Ishikawa (cell line): ENCODE measurements at regions not wholly inside any gene's neighbourhood (a gene's known extent, or its start where the extent isn't known, plus 50 kb on each side); places are given as distances from the start of the nearest gene placed in this dataset.

Experiments
- CEBPB ChIP-seq: IDR thresholded peaks from 2 replicates; pipeline ENCODE4 v1.6.1; 2012
- CREB1 ChIP-seq: IDR thresholded peaks from 2 replicates; pipeline ENCODE4 v1.6.1; 2012; ENCODE audit warnings: low read depth
- EGR1 ChIP-seq: IDR thresholded peaks from 2 replicates; pipeline ENCODE4 v1.6.1; 2012
- EP300 ChIP-seq: IDR thresholded peaks from 2 replicates; pipeline ENCODE4 v1.6.1; 2012; ENCODE audit warnings: borderline replicate concordance
- FOXM1 ChIP-seq: IDR thresholded peaks from 2 replicates; pipeline ENCODE4 v1.6.1; 2012; ENCODE audit warnings: low read depth, borderline replicate concordance
- NFIC ChIP-seq: IDR thresholded peaks from 2 replicates; pipeline ENCODE4 v1.6.1; 2012
- RAD21 ChIP-seq: IDR thresholded peaks from 2 replicates; pipeline ENCODE4 v1.6.1; 2012; ENCODE audit warnings: low read depth
- TAF1 ChIP-seq: IDR thresholded peaks from 2 replicates; pipeline ENCODE4 v1.6.1; 2012; ENCODE audit warnings: low read depth, mild to moderate bottlenecking
- TCF12 ChIP-seq: IDR thresholded peaks from 2 replicates; pipeline ENCODE4 v1.6.1; 2012; ENCODE audit warnings: low read depth
- TEAD4 ChIP-seq: IDR thresholded peaks from 2 replicates; pipeline ENCODE4 v1.6.1; 2012
- YY1 ChIP-seq: IDR thresholded peaks from 2 replicates; pipeline ENCODE4 v1.6.1; 2012; ENCODE audit warnings: low read depth
- TF ChIP-seq, protein P1 (sequence below): IDR thresholded peaks from 2 replicates; pipeline ENCODE4 v1.6.1; 2012

DNA sequence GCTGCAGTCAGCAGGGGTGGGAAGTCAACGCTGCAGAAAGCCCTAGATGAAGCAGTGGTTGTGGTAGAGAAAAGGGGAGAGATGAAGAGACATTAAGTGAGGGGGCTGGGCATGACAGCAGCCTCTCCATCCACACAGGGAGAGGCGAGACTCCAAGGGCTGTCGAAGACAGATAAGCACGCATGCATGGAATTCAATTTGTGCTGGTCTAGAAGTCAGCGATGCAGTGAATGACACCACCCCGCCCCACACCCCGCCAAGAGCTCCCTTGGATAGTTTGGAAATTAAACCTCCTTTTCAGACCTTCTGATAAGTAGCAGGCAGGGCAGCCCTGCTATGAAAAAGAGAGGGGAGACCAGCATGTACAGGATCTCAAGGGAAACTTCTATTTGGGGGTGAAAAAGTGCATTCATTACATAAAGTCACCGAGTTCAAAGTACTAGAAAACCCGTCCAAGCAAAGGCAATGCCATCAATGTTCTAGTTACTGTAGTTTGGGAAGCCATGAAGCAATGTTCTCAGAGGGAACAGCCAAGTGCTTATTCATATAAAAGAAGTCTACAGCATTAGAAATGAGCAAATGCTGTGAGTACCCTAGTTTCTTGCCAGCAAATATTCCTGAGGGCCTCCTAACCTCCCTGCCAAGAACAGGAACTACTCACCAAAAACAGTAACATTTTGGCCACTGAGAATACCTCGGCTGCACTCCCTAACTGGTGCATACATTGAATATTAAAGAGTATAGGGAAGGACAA, 152.3 kb upstream of the ANXA10 start:
- TF ChIP-seq CEBPB = no peak
- no peak for TF ChIP-seq TEAD4
- TF ChIP-seq YY1 = no peak
- TF ChIP-seq TAF1 = no peak
- no peak for TF ChIP-seq FOXM1
- TF ChIP-seq TCF12 = no peak
- no peak for TF ChIP-seq EGR1
- TF ChIP-seq, protein P1, sequence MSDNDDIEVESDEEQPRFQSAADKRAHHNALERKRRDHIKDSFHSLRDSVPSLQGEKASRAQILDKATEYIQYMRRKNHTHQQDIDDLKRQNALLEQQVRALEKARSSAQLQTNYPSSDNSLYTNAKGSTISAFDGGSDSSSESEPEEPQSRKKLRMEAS = no peak
- no peak for TF ChIP-seq EP300
- no peak for TF ChIP-seq RAD21
- TF ChIP-seq NFIC = no peak
- TF ChIP-seq CREB1 = no peak
